Spleen (tissue), 7 donors: ENCODE measurements at regions not wholly inside any gene's neighbourhood (a gene's known extent, or its start where the extent isn't known, plus 50 kb on each side); places are given as distances from the start of the nearest gene placed in this dataset.

Experiments
- CTCF ChIP-seq, 11 experiments: fragments of 200-600 bp in 7 of 11; fragments of 450-650 bp in 4 of 11; sonication (generic) in 4 of 11; IDR thresholded peaks in 8 of 11; conservative IDR thresholded peaks in 3 of 11; 1 replicate in 7 of 11; 2 replicates in 4 of 11; pipeline versions ENCODE4 v1.4.0 to v1.8.0; 2016 to 2021; ENCODE audit warnings: antibody characterized with exemption in 11 of 11, inconsistent platforms in 4 of 11, mild to moderate bottlenecking in 1 of 11
- POLR2AphosphoS5 ChIP-seq, 3 donors: sonication (generic); formaldehyde crosslinking; IDR thresholded peaks; one replicate each; pipeline ENCODE4 v1.5.1; 2017; ENCODE audit warnings: antibody characterized with exemption in 3 of 3
- donor health status: DM: no; HTN: no; CAD: no; lungs with moderate emphysema.
- donor health status: DM: no; HTN: no; CAD: no.
- donor health status: DM: no; HTN: no; CAD: no.

DNA sequence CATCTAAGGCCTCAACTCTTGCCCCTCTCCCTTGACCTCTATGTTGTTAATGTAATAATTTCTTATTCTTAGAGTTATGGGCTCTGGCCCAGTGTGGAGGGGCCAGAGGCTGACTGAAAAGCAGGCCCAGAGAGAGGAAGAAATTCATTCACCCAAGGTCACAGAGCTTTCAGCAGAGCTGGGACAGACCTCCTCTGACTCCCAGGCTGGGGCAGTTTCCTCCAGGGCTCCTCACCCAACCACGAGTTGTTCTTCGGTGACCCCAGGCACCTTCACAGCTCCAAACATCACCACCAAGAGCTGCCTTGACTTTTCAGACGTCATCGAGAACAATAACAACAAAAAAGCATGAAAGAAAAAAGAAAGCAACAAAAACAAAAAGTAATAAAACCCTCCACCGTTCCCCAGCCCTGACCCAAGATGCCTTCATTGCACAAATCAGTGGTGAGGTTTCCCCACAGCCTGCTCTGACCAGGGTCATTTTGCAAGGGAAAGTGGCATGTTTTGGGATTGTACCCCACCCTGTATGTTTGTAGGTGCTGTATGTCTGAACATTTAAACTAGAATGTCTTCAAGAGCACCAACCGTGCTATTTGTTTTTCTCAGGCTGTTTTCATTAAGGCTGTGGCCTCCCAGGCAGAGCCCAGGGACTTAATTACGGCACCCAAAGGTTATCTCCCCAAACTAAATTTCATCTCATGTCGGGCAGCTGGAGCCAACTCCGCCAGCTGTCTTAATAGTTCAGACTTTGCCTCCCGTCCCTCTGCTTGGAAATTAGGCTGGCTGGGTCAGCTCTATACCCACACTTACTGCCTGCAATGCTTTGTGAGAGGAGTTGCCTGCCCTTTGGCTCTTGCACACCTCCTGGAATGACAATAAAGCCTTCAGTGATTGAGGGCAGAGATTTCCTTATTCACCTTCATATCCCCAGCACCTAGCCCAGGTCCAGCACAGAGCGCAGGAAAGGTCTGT is 173.8 kb downstream of the RPLP1 start:
- TF ChIP-seq CTCF (IDR thresholded peaks at IDR 0.05 in 8 of 11, conservative IDR thresholded peaks at IDR 0.05 in 3 of 11): no peak
- no peak for TF ChIP-seq POLR2AphosphoS5 (IDR thresholded peaks at IDR 0.05)
